Uterus (tissue), 2 donors: ENCODE measurements at regions not wholly inside any gene's neighbourhood (a gene's known extent, or its start where the extent isn't known, plus 50 kb on each side); places are given as distances from the start of the nearest gene placed in this dataset.

ENCODE experiments used
- POLR2A ChIP-seq, 2 donors: fragments of 450-650 bp; IDR thresholded peaks; one replicate each; pipeline ENCODE4 v1.6.1; 2016; ENCODE audit warnings: antibody characterized with exemption in 2 of 2, mild to moderate bottlenecking in 1 of 2, moderate library complexity in 1 of 2
- TF ChIP-seq, protein P1 (sequence below), 4 experiments: fragments of 200-600 bp in 2 of 4; fragments of 450-650 bp in 2 of 4; sonication (generic) in 2 of 4; IDR thresholded peaks; one replicate each; pipeline ENCODE4 v1.5.1; 2016 to 2019; ENCODE audit warnings: antibody characterized with exemption in 4 of 4, mild to moderate bottlenecking in 2 of 4, moderate library complexity in 1 of 4

DNA sequence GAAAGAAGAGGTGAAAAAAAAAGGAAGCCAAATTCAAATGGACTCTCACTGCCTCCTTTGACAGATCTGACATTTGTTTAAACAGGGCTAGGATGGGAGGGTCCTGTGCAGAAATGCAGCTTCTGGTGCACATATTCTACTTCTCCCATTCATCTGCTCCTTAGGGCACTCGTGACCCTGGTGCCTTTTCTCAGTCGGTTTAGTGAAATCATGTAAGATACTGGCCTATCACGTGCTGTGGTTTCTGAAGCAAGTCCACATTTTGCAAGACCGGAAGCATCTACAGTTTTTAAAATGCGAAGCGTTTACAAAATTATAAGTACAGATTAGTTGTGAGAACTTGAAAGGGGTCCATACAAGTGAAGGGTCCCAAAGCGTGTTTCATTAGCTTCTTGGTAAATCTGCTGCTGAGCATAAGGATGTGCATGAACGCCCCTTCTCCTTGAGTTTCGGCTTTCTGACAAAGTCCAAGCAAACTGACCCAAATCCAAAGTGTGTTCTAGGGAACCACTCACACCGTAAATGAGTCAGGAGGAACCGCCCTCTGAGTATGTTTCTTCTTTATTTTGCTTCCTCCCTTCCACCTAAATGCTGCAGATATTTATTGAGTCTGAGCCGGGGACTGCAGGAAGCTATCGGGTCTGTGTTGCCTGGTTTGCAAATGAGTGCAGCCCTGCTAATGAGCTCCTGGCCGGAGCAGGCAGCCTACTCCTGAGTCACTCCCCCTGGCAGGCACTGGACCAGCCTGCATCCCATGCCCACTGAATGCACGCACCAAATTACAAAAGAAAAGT is 323.8 kb upstream of the JARID2 start:
- TF ChIP-seq, protein P1, sequence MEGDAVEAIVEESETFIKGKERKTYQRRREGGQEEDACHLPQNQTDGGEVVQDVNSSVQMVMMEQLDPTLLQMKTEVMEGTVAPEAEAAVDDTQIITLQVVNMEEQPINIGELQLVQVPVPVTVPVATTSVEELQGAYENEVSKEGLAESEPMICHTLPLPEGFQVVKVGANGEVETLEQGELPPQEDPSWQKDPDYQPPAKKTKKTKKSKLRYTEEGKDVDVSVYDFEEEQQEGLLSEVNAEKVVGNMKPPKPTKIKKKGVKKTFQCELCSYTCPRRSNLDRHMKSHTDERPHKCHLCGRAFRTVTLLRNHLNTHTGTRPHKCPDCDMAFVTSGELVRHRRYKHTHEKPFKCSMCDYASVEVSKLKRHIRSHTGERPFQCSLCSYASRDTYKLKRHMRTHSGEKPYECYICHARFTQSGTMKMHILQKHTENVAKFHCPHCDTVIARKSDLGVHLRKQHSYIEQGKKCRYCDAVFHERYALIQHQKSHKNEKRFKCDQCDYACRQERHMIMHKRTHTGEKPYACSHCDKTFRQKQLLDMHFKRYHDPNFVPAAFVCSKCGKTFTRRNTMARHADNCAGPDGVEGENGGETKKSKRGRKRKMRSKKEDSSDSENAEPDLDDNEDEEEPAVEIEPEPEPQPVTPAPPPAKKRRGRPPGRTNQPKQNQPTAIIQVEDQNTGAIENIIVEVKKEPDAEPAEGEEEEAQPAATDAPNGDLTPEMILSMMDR (IDR thresholded peaks at IDR 0.05): no peak
- no peak for TF ChIP-seq POLR2A (IDR thresholded peaks at IDR 0.05)
